Endothelial cell of umbilical vein (primary cell): ENCODE measurements at regions not wholly inside any gene's neighbourhood (a gene's known extent, or its start where the extent isn't known, plus 50 kb on each side); places are given as distances from the start of the nearest gene placed in this dataset.
A peak's percentile ranks its signal among the peaks of the same experiment; 100 is the strongest.

ENCODE experiments used
- BruUV-seq: library from RNA; stranded (reverse); fragments of 400-500 nt; replicated peaks from 2 replicates; lab custom pipeline; 2021; lab: Mats Ljungman, UMichigan
- CTCF ChIA-PET: fragments of 300-600, 350-600 bp; sonication (Branson Sonifier 250); formaldehyde crosslinking; loops from one replicate; lab custom pipeline; 2021; ENCODE audit warnings: antibody characterized with exemption, inconsistent platforms; lab: Charles Lee
- POLR2A ChIA-PET: fragments of 300-600, 350-600 bp; sonication (Branson Sonifier 250); formaldehyde crosslinking; loops from one replicate; lab custom pipeline; 2021; ENCODE audit warnings: antibody characterized with exemption, inconsistent platforms; lab: Charles Lee
- DNase-seq: peaks from one replicate; pipeline ENCODE4 v3.0.0-alpha.2; 2011; ENCODE audit warnings: low read depth, low spot score
- FAIRE-seq: peaks from 2 replicates; lab custom pipeline; 2011; peaks lifted over from hg19 to GRCh38; lab: Jason Lieb, UNC
- H2AFZ ChIP-seq: 2 replicates; pipeline ENCODE4 v1.6.0; 2012; ENCODE audit warnings: low read depth, low read length, control low read depth, inconsistent platforms
- H3K27ac ChIP-seq: 2 replicates; pipeline ENCODE4 v1.5.1; 2011; ENCODE audit warnings: low read depth, mild to moderate bottlenecking, control low read depth, low read length, moderate library complexity; ENCODE audit not compliant: insufficient read depth
- H3K27me3 ChIP-seq, 2 experiments: 2 replicates each; pipeline versions ENCODE4 v1.6.0 to v1.6.1; 2011; ENCODE audit warnings: low read length in 2 of 2, mixed read lengths in 1 of 2; ENCODE audit not compliant: control insufficient read depth in 2 of 2, insufficient read depth in 2 of 2
- H3K36me3 ChIP-seq, 2 experiments: 2 replicates in 1 of 2; 3 replicates in 1 of 2; pipeline ENCODE4 v1.5.1; 2011; ENCODE audit warnings: low read length in 2 of 2, mild to moderate bottlenecking in 1 of 2, moderate library complexity in 1 of 2; ENCODE audit not compliant: control insufficient read depth in 2 of 2, insufficient read depth in 2 of 2; ENCODE audit errors: extremely low read depth in 1 of 2
- H3K4me1 ChIP-seq: 3 replicates; pipeline ENCODE4 v1.5.1; 2011; ENCODE audit warnings: mild to moderate bottlenecking, low read length; ENCODE audit not compliant: control insufficient read depth, insufficient read depth; ENCODE audit errors: extremely low read depth
- H3K4me2 ChIP-seq: 2 replicates; pipeline ENCODE4 v1.6.1; 2011; ENCODE audit warnings: low read length, control low read depth, mixed read lengths; ENCODE audit not compliant: insufficient read depth
- H3K4me3 ChIP-seq, 3 experiments: fragments of 200-600 bp in 1 of 3; sonication (generic), shearing (Covaris generic) in 1 of 3; replicated peaks in 1 of 3; 2 replicates each; pipeline ENCODE4 v1.5.1; 2011 to 2016; ENCODE audit warnings: control low read depth in 3 of 3, low read length in 3 of 3, mild to moderate bottlenecking in 2 of 3, inconsistent platforms in 1 of 3, low read depth in 1 of 3, moderate library complexity in 1 of 3; ENCODE audit not compliant: insufficient read depth in 1 of 3
- H3K79me2 ChIP-seq: 2 replicates; pipeline ENCODE4 v1.6.0; 2012; ENCODE audit warnings: low read length, inconsistent platforms; ENCODE audit not compliant: control insufficient read depth, insufficient read depth
- H3K9ac ChIP-seq: replicated peaks from 2 replicates; pipeline ENCODE3; 2011; ENCODE audit warnings: low read length, control low read depth; ENCODE audit not compliant: insufficient read depth; ENCODE audit errors: extremely low read depth
- H3K9me1 ChIP-seq: replicated peaks from 3 replicates; pipeline ENCODE4 v1.6.0; 2011; ENCODE audit warnings: mild to moderate bottlenecking, low read length; ENCODE audit not compliant: control insufficient read depth, insufficient read depth; ENCODE audit errors: extremely low read depth
- H3K9me3 ChIP-seq: replicated peaks from 2 replicates; pipeline ENCODE4 v1.5.1; 2012; ENCODE audit warnings: low read length, inconsistent platforms; ENCODE audit not compliant: control insufficient read depth, insufficient read depth
- H4K20me1 ChIP-seq: replicated peaks from 2 replicates; pipeline ENCODE3; 2011; ENCODE audit warnings: mild to moderate bottlenecking, low read length; ENCODE audit not compliant: control insufficient read depth, insufficient read depth; ENCODE audit errors: extremely low read depth
- CTCF ChIP-seq, 2 donors: IDR thresholded peaks; 1 replicate in 1 of 2; 2 replicates in 1 of 2; pipeline ENCODE4 v1.5.1; 2011; ENCODE audit warnings: low read length in 2 of 2, mild to moderate bottlenecking in 2 of 2, moderate library complexity in 2 of 2, control low read depth in 1 of 2, inconsistent platforms in 1 of 2, low read depth in 1 of 2; ENCODE audit not compliant: insufficient read depth in 1 of 2; ENCODE audit errors: extremely low read depth in 1 of 2
- EZH2 ChIP-seq: IDR thresholded peaks from 2 replicates; pipeline ENCODE4 v1.6.1; 2012; ENCODE audit warnings: borderline replicate concordance, low read depth, mild to moderate bottlenecking, moderate library complexity, low read length, inconsistent platforms; ENCODE audit not compliant: severe bottlenecking
- GATA2 ChIP-seq: IDR thresholded peaks from 2 replicates; pipeline ENCODE4 v1.7.0; 2011; ENCODE audit warnings: low read depth, mild to moderate bottlenecking, moderate library complexity, mixed read lengths, low read length; ENCODE audit not compliant: insufficient read length, insufficient read depth
- JUN ChIP-seq: IDR thresholded peaks from 2 replicates; pipeline ENCODE4 v1.6.1; 2011; ENCODE audit warnings: borderline replicate concordance, low read depth; ENCODE audit not compliant: insufficient read length, insufficient read depth
- MAX ChIP-seq: IDR thresholded peaks from 2 replicates; pipeline ENCODE4 v1.6.1; 2011; ENCODE audit not compliant: insufficient read depth, insufficient read length
- MYC ChIP-seq: IDR thresholded peaks from one replicate; pipeline ENCODE4 v1.6.1; 2011; ENCODE audit warnings: mild to moderate bottlenecking, low read depth, low read length
- POLR2A ChIP-seq: IDR thresholded peaks from 2 replicates; pipeline ENCODE4 v1.6.1; 2012; ENCODE audit warnings: low read depth, mild to moderate bottlenecking, control low read depth, low read length
- POLR2AphosphoS5 ChIP-seq: IDR thresholded peaks from 2 replicates; pipeline ENCODE4 v1.6.1; 2012; ENCODE audit warnings: low read depth, mild to moderate bottlenecking, control low read depth, low read length, moderate library complexity; ENCODE audit not compliant: insufficient read depth
- dilution Hi-C: fragments of 300-500 bp; cut with MboI; formaldehyde crosslinking; loops from one replicate; pipeline ENCODE4 v1.15.0; 2019; ENCODE audit warnings: low sequenced_read_pairs; ENCODE audit not compliant: extremely low pct_ligation_motif_present
- intact Hi-C: fragments of 100-400 bp; cut with micrococcal nuclease; formaldehyde crosslinking; loops from one replicate; pipeline ENCODE4 v1.10.0; 2022

- BruUV-seq = no TSS peak
These were observed 145.4 kb upstream of the RAD23B start for GRCh38 chr9:107137495-107138202.

More at GRCh38 chr9:107137495-107138202, 145.4 kb upstream of the RAD23B start:
- TF ChIP-seq POLR2A = no peak
- no peak for TF ChIP-seq MAX
- TF ChIP-seq POLR2AphosphoS5 = no peak
- no peak for TF ChIP-seq MYC
- no peak for TF ChIP-seq JUN
- peak; percentile 54 to 67 for TF ChIP-seq CTCF (IDR thresholded peaks at IDR 0.05; ENCODE audit: extremely low read depth in 1 of 2, insufficient read depth in 1 of 2, low read depth in 1 of 2, low read length in 2 of 2)
- TF ChIP-seq GATA2 = no peak
- no peak for TF ChIP-seq EZH2
- Histone ChIP-seq H2AFZ (no peak overlapping the region), H3K9me3 (no peaks in the 10 kb centered on the region), H3K4me1 (no peaks in the 10 kb centered on the region), H3K4me3 (no peak overlapping the region), H3K27me3 (no peaks in the 10 kb centered on the region), H3K9ac (no peak overlapping the region), H4K20me1 (no peaks in the 10 kb centered on the region), H3K9me1 (no peaks in the 10 kb centered on the region), H3K36me3 (no peaks in the 10 kb centered on the region), H3K79me2 (no peaks in the 10 kb centered on the region), H3K4me2 (no peak overlapping the region), H3K27ac (no peak overlapping the region)
- intact Hi-C loops = loop anchor here (1.0 to 5.0 kb wide), 2 partner anchors 274 to 1625 kb away; partner anchors contain the start of gene ZNF462
- POLR2A ChIA-PET = interaction anchor here (0.6 kb wide), 1 partner anchor 1140 kb away, joined by 3 read pairs; no protein-coding TSS in a partner anchor
- CTCF ChIA-PET = interaction anchor here (0.8 to 1.6 kb wide), 4 partner anchors 25 to 1624 kb away, joined by 3 to 5 read pairs (median 4); no protein-coding TSS in a partner anchor
- FAIRE-seq (peak; percentile 38), DNase-seq (peak; percentile 17)
- dilution Hi-C loops = no loop called here
